ENCODE measurements at regions not wholly inside any gene's neighbourhood (a gene's known extent, or its start where the extent isn't known, plus 50 kb on each side); places are given as distances from the start of the nearest gene placed in this dataset.

GRCh38 chr5:2179861-2180260 is 297.1 kb upstream of the IRX4 start:
- Histone ChIP-seq H2AFZ (ENCODE audit: low read length) (no peak overlapping the region), H3K4me1 (ENCODE audit: insufficient read depth, low read length, poor library complexity, severe bottlenecking) (no peaks in the 10 kb centered on the region)

GRCh38 chr5:2178528-2178927 is 295.8 kb upstream of the IRX4 start:
- Histone ChIP-seq H3K4me3 (ENCODE audit: low read length, poor library complexity, severe bottlenecking) (no peak overlapping the region), H3K9me3 (ENCODE audit: insufficient read depth, low read depth, low read length) (peaks cover 10% of the 10 kb centered on the region), H3K27me3 (ENCODE audit: insufficient read depth, low read length, poor library complexity, severe bottlenecking) (no peaks in the 10 kb centered on the region), H3F3A (ENCODE audit: low read depth) (no peaks in the 10 kb centered on the region), H3K4me2 (ENCODE audit: low read depth, low read length, poor library complexity, severe bottlenecking) (no peak overlapping the region), H3K79me2 (ENCODE audit: insufficient read depth, low read length) (no peaks in the 10 kb centered on the region), H3K36me3 (ENCODE audit: insufficient read depth, low read length) (no peaks in the 10 kb centered on the region), H2AFZ (ENCODE audit: low read length) (no peak overlapping the region), H3K4me1 (ENCODE audit: insufficient read depth, low read length, poor library complexity, severe bottlenecking) (no peaks in the 10 kb centered on the region), H3K9me2 (replicated peaks; ENCODE audit: low read depth, low read length) (no peaks in the 10 kb centered on the region), H3K9ac (ENCODE audit: low read depth, low read length, poor library complexity, severe bottlenecking) (no peak overlapping the region), H4K20me1 (ENCODE audit: insufficient read depth, low read length, poor library complexity, severe bottlenecking) (no peaks in the 10 kb centered on the region)
- no peak for TF ChIP-seq EZH2phosphoT487 (IDR thresholded peaks at IDR 0.05; ENCODE audit: borderline replicate concordance)

More at GRCh38 chr5:2179861-2180260, 297.1 kb upstream of the IRX4 start:
- no peak for TF ChIP-seq CTCF (conservative IDR thresholded peaks at IDR 0.05; ENCODE audit: low read length)
- no peak for TF ChIP-seq EZH2phosphoT487 (IDR thresholded peaks at IDR 0.05; ENCODE audit: borderline replicate concordance)
- no peaks in the 10 kb centered on the region for H4K20me1 ChIP-seq (ENCODE audit: insufficient read depth, low read length, poor library complexity, severe bottlenecking)
- no peak overlapping the region for H3K9ac ChIP-seq (ENCODE audit: low read depth, low read length, poor library complexity, severe bottlenecking)
- H3F3A ChIP-seq (ENCODE audit: low read depth): no peaks in the 10 kb centered on the region
- no peak overlapping the region for H3K4me3 ChIP-seq (ENCODE audit: low read length, poor library complexity, severe bottlenecking)
- no peaks in the 10 kb centered on the region for H3K79me2 ChIP-seq (ENCODE audit: insufficient read depth, low read length)
- no peaks in the 10 kb centered on the region for H3K27me3 ChIP-seq (ENCODE audit: insufficient read depth, low read length, poor library complexity, severe bottlenecking)
- no peaks in the 10 kb centered on the region for H3K9me2 ChIP-seq (replicated peaks; ENCODE audit: low read depth, low read length)
- H3K4me2 ChIP-seq (ENCODE audit: low read depth, low read length, poor library complexity, severe bottlenecking): no peak overlapping the region
- H3K9me3 ChIP-seq (ENCODE audit: insufficient read depth, low read depth, low read length): peaks cover 10% of the 10 kb centered on the region
- H3K36me3 ChIP-seq (ENCODE audit: insufficient read depth, low read length): no peaks in the 10 kb centered on the region

GRCh38 chr5:2178071-2178477 is 295.3 kb upstream of the IRX4 start:
- H2AFZ ChIP-seq (ENCODE audit: low read length): no peak overlapping the region
- no peaks in the 10 kb centered on the region for H3K27me3 ChIP-seq (ENCODE audit: insufficient read depth, low read length, poor library complexity, severe bottlenecking)
- H3K4me3 ChIP-seq (ENCODE audit: low read length, poor library complexity, severe bottlenecking): no peak overlapping the region

More at GRCh38 chr5:2178071-2178477, 295.3 kb upstream of the IRX4 start:
- Histone ChIP-seq H3K79me2 (ENCODE audit: insufficient read depth, low read length) (no peaks in the 10 kb centered on the region), H3K36me3 (ENCODE audit: insufficient read depth, low read length) (no peaks in the 10 kb centered on the region), H3K9me3 (ENCODE audit: insufficient read depth, low read depth, low read length) (peaks cover 10% of the 10 kb centered on the region), H3K4me2 (ENCODE audit: low read depth, low read length, poor library complexity, severe bottlenecking) (no peak overlapping the region), H3F3A (ENCODE audit: low read depth) (no peaks in the 10 kb centered on the region), H3K9me2 (replicated peaks; ENCODE audit: low read depth, low read length) (no peaks in the 10 kb centered on the region), H4K20me1 (ENCODE audit: insufficient read depth, low read length, poor library complexity, severe bottlenecking) (no peaks in the 10 kb centered on the region), H3K4me1 (ENCODE audit: insufficient read depth, low read length, poor library complexity, severe bottlenecking) (no peaks in the 10 kb centered on the region), H3K9ac (ENCODE audit: low read depth, low read length, poor library complexity, severe bottlenecking) (no peak overlapping the region)
- no peak for TF ChIP-seq EZH2phosphoT487 (IDR thresholded peaks at IDR 0.05; ENCODE audit: borderline replicate concordance)
- no peak for TF ChIP-seq CTCF (conservative IDR thresholded peaks at IDR 0.05; ENCODE audit: low read length)

Data from Loucy (cell line).